ENCODE measurements at regions not wholly inside any gene's neighbourhood (a gene's known extent, or its start where the extent isn't known, plus 50 kb on each side); places are given as distances from the start of the nearest gene placed in this dataset.

DNA sequence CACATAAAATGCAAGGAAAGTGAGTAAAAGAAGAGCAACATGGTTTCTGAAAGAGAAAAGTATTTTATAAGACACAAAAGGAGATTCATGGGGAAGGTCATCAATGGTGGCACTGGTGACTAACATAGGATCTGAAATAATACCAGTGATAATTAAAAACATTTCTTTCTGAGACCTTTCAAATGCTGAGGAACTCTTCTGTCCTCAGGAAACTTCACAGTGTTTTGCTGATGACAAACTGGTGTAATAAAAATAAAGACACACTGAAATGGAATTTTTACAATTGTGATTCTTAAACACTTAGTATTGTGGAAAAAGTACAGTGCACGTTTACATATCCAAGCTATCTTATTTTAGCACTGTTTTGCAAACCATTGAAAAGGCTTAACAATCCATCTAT is 80.4 kb upstream of the ZBTB20 start:
- H3K4me3 ChIP-seq (ENCODE audit: low read length in 2 of 2) = no peak overlapping the region
- no peaks in the 10 kb centered on the region for H3K36me3 ChIP-seq (ENCODE audit: control insufficient read depth in 2 of 2, insufficient read depth in 2 of 2, low read length in 2 of 2)
- no peak overlapping the region for H3K27ac ChIP-seq (ENCODE audit: low read depth in 2 of 2, low read length in 2 of 2)
- H3K27me3 ChIP-seq (ENCODE audit: control insufficient read depth in 2 of 2, insufficient read depth in 2 of 2, low read length in 2 of 2) = no peaks in the 10 kb centered on the region
- H3K9me3 ChIP-seq (ENCODE audit: control insufficient read depth in 2 of 2, low read length in 2 of 2) = no peaks in the 10 kb centered on the region
- no peaks in the 10 kb centered on the region for H3K4me1 ChIP-seq (ENCODE audit: control insufficient read depth in 2 of 2, insufficient read depth in 2 of 2, low read length in 2 of 2)
- H3K9ac ChIP-seq (ENCODE audit: low read depth in 1 of 2, low read length in 2 of 2) = no peak overlapping the region

DNA sequence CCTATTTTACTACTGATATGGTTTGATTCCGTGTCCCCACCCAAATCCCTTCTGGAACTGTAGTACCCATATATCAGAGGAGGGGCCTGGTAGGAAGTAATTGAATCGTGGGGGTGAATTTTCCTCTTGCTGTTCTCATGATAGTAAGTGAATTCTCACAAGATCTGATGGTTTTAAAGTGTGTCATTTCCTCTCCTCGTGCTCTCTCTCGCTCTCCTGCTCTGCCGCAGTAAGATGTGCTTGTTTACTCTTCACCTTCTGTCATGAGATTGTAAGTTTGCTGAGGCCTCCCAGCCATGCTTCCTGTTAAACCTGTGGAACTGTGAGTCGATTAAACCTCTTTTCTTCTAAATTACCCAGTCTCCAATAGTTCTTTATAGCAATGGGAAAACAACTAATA is 81.2 kb upstream of the ZBTB20 start:
- Histone ChIP-seq H3K4me1 (ENCODE audit: control insufficient read depth in 2 of 2, insufficient read depth in 2 of 2, low read length in 2 of 2) (no peaks in the 10 kb centered on the region), H3K9ac (ENCODE audit: low read depth in 1 of 2, low read length in 2 of 2) (no peak overlapping the region), H3K4me3 (ENCODE audit: low read length in 2 of 2) (no peak overlapping the region), H3K36me3 (ENCODE audit: control insufficient read depth in 2 of 2, insufficient read depth in 2 of 2, low read length in 2 of 2) (no peaks in the 10 kb centered on the region), H3K27me3 (ENCODE audit: control insufficient read depth in 2 of 2, insufficient read depth in 2 of 2, low read length in 2 of 2) (no peaks in the 10 kb centered on the region), H3K9me3 (ENCODE audit: control insufficient read depth in 2 of 2, low read length in 2 of 2) (no peaks in the 10 kb centered on the region), H3K27ac (ENCODE audit: low read depth in 2 of 2, low read length in 2 of 2) (no peak overlapping the region)

DNA sequence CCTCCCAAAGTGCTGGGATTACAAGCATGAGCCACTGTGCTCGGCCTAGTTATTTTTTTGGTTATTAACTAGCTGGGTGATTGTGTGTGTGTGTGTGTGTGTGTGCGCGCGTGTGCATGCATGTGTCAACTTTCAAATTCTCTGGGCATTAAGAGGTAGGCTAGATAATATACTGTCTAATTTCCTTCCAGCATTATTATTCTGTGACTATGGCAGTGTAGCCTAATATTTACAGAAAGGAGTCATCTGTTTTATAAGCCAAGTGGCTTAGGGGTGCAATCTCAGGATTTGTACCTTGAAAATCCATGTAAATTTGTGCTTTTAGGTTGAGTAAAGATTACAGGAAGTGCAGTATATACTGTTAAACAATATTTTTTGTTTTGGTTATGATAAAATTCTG is 85.1 kb upstream of the ZBTB20 start:
- H3K9me3 ChIP-seq (ENCODE audit: control insufficient read depth in 2 of 2, low read length in 2 of 2) = no peaks in the 10 kb centered on the region
- no peaks in the 10 kb centered on the region for H3K4me1 ChIP-seq (ENCODE audit: control insufficient read depth in 2 of 2, insufficient read depth in 2 of 2, low read length in 2 of 2)
- no peaks in the 10 kb centered on the region for H3K36me3 ChIP-seq (ENCODE audit: control insufficient read depth in 2 of 2, insufficient read depth in 2 of 2, low read length in 2 of 2)
- no peak overlapping the region for H3K27ac ChIP-seq (ENCODE audit: low read depth in 2 of 2, low read length in 2 of 2)
- H3K4me3 ChIP-seq (ENCODE audit: low read length in 2 of 2) = no peak overlapping the region
- H3K27me3 ChIP-seq (ENCODE audit: control insufficient read depth in 2 of 2, insufficient read depth in 2 of 2, low read length in 2 of 2) = no peaks in the 10 kb centered on the region
- H3K9ac ChIP-seq (ENCODE audit: low read depth in 1 of 2, low read length in 2 of 2) = no peak overlapping the region

DNA sequence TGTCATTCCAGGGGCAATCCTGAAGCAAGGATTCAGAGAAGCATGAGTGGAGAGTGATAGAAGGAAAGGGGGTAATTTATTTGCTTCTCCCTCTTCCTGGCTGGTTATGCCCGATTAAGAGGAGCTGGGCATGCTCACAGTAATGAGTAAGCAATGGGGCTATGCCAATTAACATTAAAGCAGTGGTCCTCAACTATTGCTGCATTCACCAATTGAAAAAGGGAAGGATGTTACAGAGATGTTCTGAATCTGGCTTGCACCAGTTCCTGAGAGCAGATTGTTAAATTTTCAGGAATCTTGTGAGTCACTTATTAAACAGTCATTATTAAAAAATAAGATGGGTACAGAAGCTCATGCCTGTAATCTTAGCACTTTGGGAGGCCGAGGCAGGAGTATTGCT is 85.9 kb upstream of the ZBTB20 start:
- Histone ChIP-seq H3K4me3 (ENCODE audit: low read length in 2 of 2) (no peak overlapping the region), H3K27ac (ENCODE audit: low read depth in 2 of 2, low read length in 2 of 2) (no peak overlapping the region), H3K36me3 (ENCODE audit: control insufficient read depth in 2 of 2, insufficient read depth in 2 of 2, low read length in 2 of 2) (no peaks in the 10 kb centered on the region), H3K9me3 (ENCODE audit: control insufficient read depth in 2 of 2, low read length in 2 of 2) (no peaks in the 10 kb centered on the region), H3K9ac (ENCODE audit: low read depth in 1 of 2, low read length in 2 of 2) (no peak overlapping the region), H3K27me3 (ENCODE audit: control insufficient read depth in 2 of 2, insufficient read depth in 2 of 2, low read length in 2 of 2) (no peaks in the 10 kb centered on the region), H3K4me1 (ENCODE audit: control insufficient read depth in 2 of 2, insufficient read depth in 2 of 2, low read length in 2 of 2) (no peaks in the 10 kb centered on the region)

DNA sequence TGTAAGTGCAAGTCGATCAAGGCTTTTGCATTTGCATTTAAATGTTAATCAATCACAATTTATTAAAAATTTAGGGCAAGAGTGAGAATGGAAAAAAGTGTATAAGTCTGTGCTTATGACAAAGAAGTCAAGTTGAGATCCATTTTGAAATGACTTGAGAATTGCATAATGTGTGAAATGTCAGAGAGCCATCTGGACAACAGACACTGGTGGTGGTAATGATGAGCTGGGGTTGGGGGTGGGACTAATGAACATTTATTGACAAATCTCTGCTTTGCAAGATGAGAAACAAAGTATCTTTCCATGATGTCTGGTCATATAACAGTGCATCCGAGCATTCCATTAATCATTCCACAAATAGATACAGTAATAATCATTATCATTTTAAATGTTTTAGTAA is 89.4 kb upstream of the ZBTB20 start:
- no peak overlapping the region for H3K9ac ChIP-seq (ENCODE audit: low read depth in 1 of 2, low read length in 2 of 2)
- H3K4me1 ChIP-seq (ENCODE audit: control insufficient read depth in 2 of 2, insufficient read depth in 2 of 2, low read length in 2 of 2) = no peaks in the 10 kb centered on the region
- H3K36me3 ChIP-seq (ENCODE audit: control insufficient read depth in 2 of 2, insufficient read depth in 2 of 2, low read length in 2 of 2) = no peaks in the 10 kb centered on the region
- no peaks in the 10 kb centered on the region for H3K27me3 ChIP-seq (ENCODE audit: control insufficient read depth in 2 of 2, insufficient read depth in 2 of 2, low read length in 2 of 2)
- H3K27ac ChIP-seq (ENCODE audit: low read depth in 2 of 2, low read length in 2 of 2) = no peak overlapping the region
- H3K9me3 ChIP-seq (ENCODE audit: control insufficient read depth in 2 of 2, low read length in 2 of 2) = no peaks in the 10 kb centered on the region
- H3K4me3 ChIP-seq (ENCODE audit: low read length in 2 of 2) = no peak overlapping the region

DNA sequence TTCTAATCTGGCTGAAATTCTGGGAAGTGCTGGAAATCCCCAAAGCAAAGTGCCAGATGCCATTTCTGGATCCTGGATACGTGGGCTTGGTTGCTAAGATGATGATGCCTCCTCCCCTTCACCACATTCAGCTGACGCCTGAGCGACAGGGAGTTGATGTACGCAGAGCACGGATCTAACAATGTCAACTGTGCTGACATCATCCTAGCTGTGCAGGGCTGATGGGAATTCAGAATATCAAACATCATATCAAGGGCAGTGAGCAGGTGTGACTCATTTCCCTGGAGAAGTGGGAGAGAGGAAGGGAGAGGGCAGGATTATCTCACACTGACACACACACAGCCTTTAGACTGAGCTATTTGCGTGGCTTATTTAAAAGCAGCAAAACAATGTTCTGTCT is 92.6 kb upstream of the ZBTB20 start:
- no peaks in the 10 kb centered on the region for H3K27me3 ChIP-seq (ENCODE audit: control insufficient read depth in 2 of 2, insufficient read depth in 2 of 2, low read length in 2 of 2)
- H3K36me3 ChIP-seq (ENCODE audit: control insufficient read depth in 2 of 2, insufficient read depth in 2 of 2, low read length in 2 of 2) = no peaks in the 10 kb centered on the region
- no peak overlapping the region for H3K27ac ChIP-seq (ENCODE audit: low read depth in 2 of 2, low read length in 2 of 2)
- H3K4me3 ChIP-seq (ENCODE audit: low read length in 2 of 2) = no peak overlapping the region
- no peaks in the 10 kb centered on the region for H3K9me3 ChIP-seq (ENCODE audit: control insufficient read depth in 2 of 2, low read length in 2 of 2)
- no peaks in the 10 kb centered on the region for H3K4me1 ChIP-seq (ENCODE audit: control insufficient read depth in 2 of 2, insufficient read depth in 2 of 2, low read length in 2 of 2)
- H3K9ac ChIP-seq (ENCODE audit: low read depth in 1 of 2, low read length in 2 of 2) = no peak overlapping the region

DNA sequence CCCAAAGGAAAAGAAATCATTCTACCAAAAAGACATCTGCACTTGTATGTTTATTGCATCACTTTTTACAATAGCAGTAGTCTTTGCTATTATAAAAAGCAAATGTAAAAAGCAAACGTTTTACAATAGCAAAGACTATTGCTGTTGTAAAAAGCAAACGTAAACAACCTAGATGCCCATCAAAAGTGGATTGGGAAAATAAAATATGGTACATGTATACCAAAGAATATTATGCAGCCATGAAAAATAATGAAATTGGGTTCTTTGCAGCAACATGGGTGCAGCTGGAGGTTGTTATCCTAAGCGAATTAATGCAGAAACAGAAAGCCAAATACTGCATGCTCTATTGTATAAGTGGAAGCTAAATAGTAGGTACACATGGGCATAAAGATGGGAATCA is 97.3 kb upstream of the ZBTB20 start:
- Histone ChIP-seq H3K27ac (ENCODE audit: low read depth in 2 of 2, low read length in 2 of 2) (no peak overlapping the region), H3K4me1 (ENCODE audit: control insufficient read depth in 2 of 2, insufficient read depth in 2 of 2, low read length in 2 of 2) (no peaks in the 10 kb centered on the region), H3K36me3 (ENCODE audit: control insufficient read depth in 2 of 2, insufficient read depth in 2 of 2, low read length in 2 of 2) (no peaks in the 10 kb centered on the region), H3K9me3 (ENCODE audit: control insufficient read depth in 2 of 2, low read length in 2 of 2) (no peaks in the 10 kb centered on the region), H3K4me3 (ENCODE audit: low read length in 2 of 2) (no peak overlapping the region), H3K9ac (ENCODE audit: low read depth in 1 of 2, low read length in 2 of 2) (no peak overlapping the region), H3K27me3 (ENCODE audit: control insufficient read depth in 2 of 2, insufficient read depth in 2 of 2, low read length in 2 of 2) (no peaks in the 10 kb centered on the region)

DNA sequence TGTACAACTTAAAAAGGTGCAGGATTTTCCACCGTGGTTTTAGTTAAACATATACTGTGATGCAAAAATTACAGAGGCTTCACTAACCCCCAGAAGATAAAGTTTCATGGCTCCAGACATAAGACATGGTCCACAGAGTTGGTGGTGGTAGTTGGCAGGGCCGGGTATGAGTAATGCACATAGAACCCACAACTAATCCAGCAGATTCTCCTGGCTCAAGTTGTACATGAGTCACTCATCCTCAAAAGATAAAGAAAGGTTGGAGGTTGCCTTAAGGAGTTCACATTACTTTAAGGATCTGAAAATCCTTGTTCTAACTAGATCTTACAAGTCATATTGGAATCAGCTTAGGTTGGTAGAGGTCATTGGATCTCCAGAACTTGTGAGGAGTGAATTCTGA is 98.3 kb upstream of the ZBTB20 start:
- Histone ChIP-seq H3K4me1 (ENCODE audit: control insufficient read depth in 2 of 2, insufficient read depth in 2 of 2, low read length in 2 of 2) (no peaks in the 10 kb centered on the region), H3K9me3 (ENCODE audit: control insufficient read depth in 2 of 2, low read length in 2 of 2) (no peaks in the 10 kb centered on the region), H3K4me3 (ENCODE audit: low read length in 2 of 2) (no peak overlapping the region), H3K36me3 (ENCODE audit: control insufficient read depth in 2 of 2, insufficient read depth in 2 of 2, low read length in 2 of 2) (no peaks in the 10 kb centered on the region), H3K27me3 (ENCODE audit: control insufficient read depth in 2 of 2, insufficient read depth in 2 of 2, low read length in 2 of 2) (no peaks in the 10 kb centered on the region), H3K27ac (ENCODE audit: low read depth in 2 of 2, low read length in 2 of 2) (no peak overlapping the region), H3K9ac (ENCODE audit: low read depth in 1 of 2, low read length in 2 of 2) (no peak overlapping the region)

DNA sequence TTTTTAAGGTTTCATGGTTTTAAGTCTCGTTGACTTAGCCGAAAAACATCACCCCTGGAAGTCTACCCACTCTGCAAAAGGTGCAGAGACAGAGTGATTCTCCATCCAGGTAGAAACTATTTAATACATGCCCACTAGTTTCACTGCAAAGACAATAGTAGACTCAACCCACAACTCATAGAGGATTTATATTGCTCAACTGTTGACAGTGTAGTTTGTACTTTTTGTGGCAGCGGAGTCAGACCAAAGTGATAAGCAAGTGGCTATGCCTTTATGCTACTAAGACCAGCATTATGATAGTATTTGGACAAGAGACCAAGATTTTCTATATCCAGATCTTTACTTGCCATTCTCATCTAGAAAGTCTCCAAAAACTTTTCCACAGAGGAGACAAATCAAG is 98.8 kb upstream of the ZBTB20 start:
- no peaks in the 10 kb centered on the region for H3K27me3 ChIP-seq (ENCODE audit: control insufficient read depth in 2 of 2, insufficient read depth in 2 of 2, low read length in 2 of 2)
- no peak overlapping the region for H3K27ac ChIP-seq (ENCODE audit: low read depth in 2 of 2, low read length in 2 of 2)
- no peaks in the 10 kb centered on the region for H3K36me3 ChIP-seq (ENCODE audit: control insufficient read depth in 2 of 2, insufficient read depth in 2 of 2, low read length in 2 of 2)
- no peaks in the 10 kb centered on the region for H3K9me3 ChIP-seq (ENCODE audit: control insufficient read depth in 2 of 2, low read length in 2 of 2)
- H3K4me3 ChIP-seq (ENCODE audit: low read length in 2 of 2) = no peak overlapping the region
- no peaks in the 10 kb centered on the region for H3K4me1 ChIP-seq (ENCODE audit: control insufficient read depth in 2 of 2, insufficient read depth in 2 of 2, low read length in 2 of 2)
- no peak overlapping the region for H3K9ac ChIP-seq (ENCODE audit: low read depth in 1 of 2, low read length in 2 of 2)

DNA sequence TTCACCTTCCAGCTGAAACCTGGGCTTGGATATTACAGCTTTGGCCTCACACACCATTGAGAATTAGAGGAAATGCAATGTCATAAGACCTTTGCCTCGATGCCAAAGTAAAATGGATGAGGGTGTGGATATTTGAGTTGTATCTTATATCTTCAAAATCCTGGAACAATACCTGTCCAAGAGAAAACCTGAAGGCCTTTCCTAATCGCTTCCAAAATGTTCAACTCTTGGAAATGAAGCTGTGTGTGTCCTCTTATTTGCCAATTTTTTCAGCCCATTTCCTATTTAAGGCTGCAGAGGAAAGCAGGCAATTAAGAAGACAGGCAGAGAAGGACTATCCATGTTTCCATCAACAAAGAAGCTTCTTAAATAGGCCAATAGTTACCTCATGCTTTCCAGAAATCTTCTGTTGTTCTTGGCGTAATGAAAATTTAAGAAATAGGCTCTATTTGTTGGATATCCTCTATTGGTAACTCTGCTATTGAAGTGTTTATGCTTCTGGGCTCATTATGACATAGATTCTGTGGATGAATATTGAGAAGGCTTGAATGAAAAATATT is 99.5 kb upstream of the ZBTB20 start:
- Histone ChIP-seq H3K36me3 (ENCODE audit: control insufficient read depth in 2 of 2, insufficient read depth in 2 of 2, low read length in 2 of 2) (no peaks in the 10 kb centered on the region), H3K27me3 (ENCODE audit: control insufficient read depth in 2 of 2, insufficient read depth in 2 of 2, low read length in 2 of 2) (no peaks in the 10 kb centered on the region), H3K9ac (ENCODE audit: low read depth in 1 of 2, low read length in 2 of 2) (no peak overlapping the region), H3K9me3 (ENCODE audit: control insufficient read depth in 2 of 2, low read length in 2 of 2) (no peaks in the 10 kb centered on the region), H3K27ac (ENCODE audit: low read depth in 2 of 2, low read length in 2 of 2) (no peak overlapping the region), H3K4me1 (ENCODE audit: control insufficient read depth in 2 of 2, insufficient read depth in 2 of 2, low read length in 2 of 2) (no peaks in the 10 kb centered on the region), H3K4me3 (ENCODE audit: low read length in 2 of 2) (no peak overlapping the region)

DNA sequence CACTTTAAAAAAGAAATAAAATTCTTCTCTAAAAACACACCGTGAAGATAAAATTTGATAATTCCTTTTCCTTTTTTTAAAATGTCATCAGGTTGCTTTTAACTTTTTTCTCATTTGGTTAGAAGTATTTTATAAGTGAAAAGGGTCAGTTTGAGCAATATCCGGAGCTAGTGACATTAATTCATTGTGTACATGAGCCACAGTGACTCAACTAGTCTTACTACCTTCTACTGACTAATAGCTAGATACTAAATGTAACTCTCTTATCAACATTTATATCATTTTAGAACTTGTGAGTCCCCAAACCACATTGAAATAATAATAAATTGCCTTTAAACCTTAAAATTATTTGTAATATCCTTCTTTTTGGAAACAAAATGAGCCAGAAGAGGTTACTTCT is 101.2 kb upstream of the ZBTB20 start:
- no peaks in the 10 kb centered on the region for H3K27me3 ChIP-seq (ENCODE audit: control insufficient read depth in 2 of 2, insufficient read depth in 2 of 2, low read length in 2 of 2)
- no peaks in the 10 kb centered on the region for H3K4me1 ChIP-seq (ENCODE audit: control insufficient read depth in 2 of 2, insufficient read depth in 2 of 2, low read length in 2 of 2)
- no peaks in the 10 kb centered on the region for H3K9me3 ChIP-seq (ENCODE audit: control insufficient read depth in 2 of 2, low read length in 2 of 2)
- no peak overlapping the region for H3K4me3 ChIP-seq (ENCODE audit: low read length in 2 of 2)
- no peaks in the 10 kb centered on the region for H3K36me3 ChIP-seq (ENCODE audit: control insufficient read depth in 2 of 2, insufficient read depth in 2 of 2, low read length in 2 of 2)
- H3K27ac ChIP-seq (ENCODE audit: low read depth in 2 of 2, low read length in 2 of 2) = no peak overlapping the region
- no peak overlapping the region for H3K9ac ChIP-seq (ENCODE audit: low read depth in 1 of 2, low read length in 2 of 2)
